Skin epidermis (tissue), 12 donors: ENCODE measurements at regions not wholly inside any gene's neighbourhood (a gene's known extent, or its start where the extent isn't known, plus 50 kb on each side); places are given as distances from the start of the nearest gene placed in this dataset.
"Not testable (repeated sequence)": the region's sequence is repeated elsewhere in the genome, so short reads cannot be mapped to it uniquely, and the experiment has no call there.

Source experiments
- H3K27ac ChIP-seq, 21 experiments: fragments of 200-600 bp; sonication (generic) in 11 of 21; one replicate each; pipeline ENCODE4 v1.5.0; 2020; ENCODE audit warnings: mild to moderate bottlenecking in 3 of 21, inconsistent platforms in 2 of 21, moderate library complexity in 2 of 21
- H3K4me3 ChIP-seq, 7 experiments: fragments of 200-600 bp; sonication (generic) in 2 of 7; one replicate each; pipeline ENCODE4 v1.5.0; 2020; ENCODE audit warnings: inconsistent platforms in 2 of 7, mild to moderate bottlenecking in 2 of 7, moderate library complexity in 1 of 7

GRCh38 chr19:28541602-28542393, 671.2 kb downstream of the UQCRFS1 start:
- H3K4me3 ChIP-seq = no peak overlapping the region
- no peak overlapping the region for H3K27ac ChIP-seq

- Histone ChIP-seq H3K4me3 (no peak overlapping the region), H3K27ac (no peak overlapping the region)
These were observed 671.9 kb downstream of the UQCRFS1 start for GRCh38 chr19:28541029-28541428.

DNA sequence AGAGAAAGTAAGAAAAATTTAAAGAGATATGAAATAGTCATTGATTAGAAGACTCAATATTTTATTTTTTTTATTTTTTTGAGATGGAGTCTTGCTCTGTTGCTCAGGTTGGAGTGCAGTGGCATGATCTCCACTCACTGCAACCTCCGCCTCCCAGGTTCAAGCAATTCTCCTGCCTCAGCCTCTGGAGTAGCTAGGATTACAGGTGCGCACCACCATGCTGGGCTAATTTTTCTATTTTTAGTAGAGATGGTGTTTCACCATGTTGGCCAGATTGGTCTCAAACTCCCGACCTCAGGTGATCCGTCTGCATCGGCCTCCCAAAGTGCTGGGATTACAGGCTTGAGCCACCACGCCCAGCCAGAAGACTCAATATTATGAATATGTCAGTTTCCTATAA, 672.6 kb downstream of the UQCRFS1 start:
- not testable (repeated sequence) for H3K27ac ChIP-seq, H3K4me3 ChIP-seq

- H3K27ac ChIP-seq = no peak overlapping the region
- no peak overlapping the region for H3K4me3 ChIP-seq
These were observed 673.2 kb downstream of the UQCRFS1 start for GRCh38 chr19:28539759-28540158.

DNA sequence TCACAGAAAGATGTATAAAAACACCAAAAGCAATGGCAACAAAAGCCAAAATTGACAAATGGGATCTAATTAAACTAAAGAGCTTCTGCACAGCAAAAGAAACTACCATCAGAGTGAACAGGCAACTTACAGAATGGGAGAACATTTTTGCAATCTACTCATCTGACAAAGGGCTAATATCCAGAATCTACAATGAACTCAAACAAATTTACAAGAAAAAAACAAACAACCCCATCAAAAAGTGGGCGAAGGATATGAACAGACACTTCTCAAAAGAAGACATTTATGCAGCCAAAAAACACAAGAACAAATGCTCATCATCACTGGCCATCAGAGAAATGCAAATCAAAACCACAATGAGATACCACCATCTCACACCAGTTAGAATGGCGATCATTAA, 674.4 kb downstream of the UQCRFS1 start:
- not testable (repeated sequence) for H3K4me3 ChIP-seq, H3K27ac ChIP-seq

DNA sequence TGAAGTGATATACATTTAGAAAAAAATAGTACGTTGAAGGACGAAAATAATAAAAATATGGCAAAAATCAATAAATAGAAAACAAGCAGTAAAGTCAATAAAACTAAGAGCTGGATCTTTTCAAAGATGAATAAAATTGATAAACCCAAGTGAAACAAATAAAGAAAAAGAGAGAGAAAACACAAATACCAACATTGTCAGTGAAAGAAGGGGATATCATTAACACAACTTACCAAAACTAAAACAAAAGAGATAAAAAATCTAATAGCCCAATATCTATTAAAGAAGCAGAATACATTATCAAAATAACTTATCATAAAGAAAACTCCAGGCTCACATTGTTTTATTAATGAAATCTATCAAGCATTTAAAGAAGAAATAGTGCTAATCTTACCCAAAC, 675.1 kb downstream of the UQCRFS1 start:
- H3K27ac ChIP-seq = no peak overlapping the region
- H3K4me3 ChIP-seq = no peak overlapping the region

DNA sequence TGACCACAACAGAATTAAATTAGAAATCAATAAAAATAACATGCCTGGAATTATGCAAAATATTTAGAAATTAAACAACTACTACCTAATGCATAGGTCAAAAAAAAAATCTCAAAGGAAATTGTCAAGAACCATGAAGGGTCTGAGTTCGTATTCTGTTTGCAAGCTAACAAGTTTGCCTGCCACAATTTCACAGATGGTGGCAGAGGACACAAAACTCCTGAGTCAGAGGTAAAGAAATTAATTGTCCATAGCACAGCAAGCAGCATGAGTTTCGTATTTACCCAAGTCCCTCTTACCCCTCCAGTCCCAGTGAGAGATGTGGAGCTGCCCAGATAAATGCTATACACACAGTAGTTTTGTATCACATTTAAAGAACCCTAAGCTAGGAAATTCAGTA, 675.9 kb downstream of the UQCRFS1 start:
- no peak overlapping the region for H3K27ac ChIP-seq
- H3K4me3 ChIP-seq = no peak overlapping the region

DNA sequence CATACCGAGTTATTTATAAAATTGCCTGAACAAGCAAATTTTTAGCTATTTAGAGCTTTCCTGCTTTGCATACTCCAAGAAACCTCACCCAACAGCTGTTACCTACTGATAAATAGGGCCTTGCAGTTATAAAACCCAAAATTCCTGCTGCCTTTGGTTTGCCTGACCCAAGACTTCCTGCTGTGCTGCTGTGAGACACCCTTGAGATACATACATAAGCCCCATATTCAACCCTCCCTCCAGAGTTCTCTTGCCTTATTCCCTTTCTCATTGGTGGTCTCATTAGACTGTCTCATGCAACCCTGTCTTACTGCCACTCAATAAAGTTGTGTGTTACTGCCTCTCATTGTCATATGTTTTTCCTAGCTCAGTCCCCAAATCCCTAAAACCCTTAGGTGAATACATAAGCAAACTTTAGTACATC, 677.6 kb downstream of the UQCRFS1 start:
- Histone ChIP-seq H3K27ac (no peak overlapping the region), H3K4me3 (no peak overlapping the region)

DNA sequence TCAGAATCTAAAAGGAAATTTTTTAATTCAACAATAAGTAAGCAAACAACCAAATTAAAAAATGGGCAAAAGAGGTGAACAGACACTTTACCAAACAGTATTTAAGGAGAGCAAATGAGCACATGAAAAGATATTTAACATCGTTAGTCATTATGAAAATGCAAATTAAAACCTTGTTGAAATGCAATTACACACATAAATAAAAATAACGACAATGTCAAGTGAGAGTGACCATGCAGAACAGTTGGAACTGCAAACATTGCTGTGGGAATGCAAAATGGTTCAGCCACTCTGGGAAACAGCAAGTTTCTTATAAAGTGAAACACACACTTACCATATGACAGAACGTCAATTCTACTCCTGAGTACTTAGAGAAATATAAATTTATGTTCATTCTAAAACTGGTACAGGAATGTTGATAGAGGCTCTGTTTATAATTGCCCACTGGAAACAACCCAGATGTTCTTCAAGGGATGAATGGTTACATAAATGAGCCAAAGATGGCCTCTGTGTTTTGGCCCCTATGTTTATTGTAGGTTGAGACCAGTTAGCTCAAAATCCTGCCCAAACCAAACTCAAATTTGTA, 678.1 kb downstream of the UQCRFS1 start:
- Histone ChIP-seq H3K4me3 (no peak overlapping the region), H3K27ac (no peak overlapping the region)

DNA sequence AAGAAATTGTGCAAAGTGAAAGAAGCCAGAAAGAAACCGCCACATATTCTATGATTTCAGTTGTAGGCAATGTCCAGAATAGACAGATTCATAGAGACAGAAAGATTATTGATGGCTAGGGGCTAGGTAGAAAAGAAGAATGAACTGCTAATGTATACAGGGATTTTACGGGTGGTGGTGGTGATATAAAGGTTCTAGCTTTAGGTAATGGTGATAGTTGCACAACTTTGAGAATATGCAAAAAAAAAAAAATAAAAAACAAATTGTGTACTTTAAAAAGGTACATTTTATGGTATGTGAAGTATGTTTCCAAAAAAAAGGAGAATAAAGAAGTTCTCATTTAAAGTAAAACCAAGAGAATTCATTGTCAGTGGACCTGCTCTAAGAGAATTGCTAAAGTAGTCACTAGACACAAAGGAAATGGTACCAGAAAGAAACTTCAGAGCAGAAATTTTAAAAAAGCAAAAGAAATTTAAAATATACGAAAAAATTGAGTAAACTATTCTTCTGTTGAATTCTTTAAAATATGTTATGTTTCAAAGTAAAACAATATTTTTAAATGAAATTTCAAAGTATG, 680.1 kb downstream of the UQCRFS1 start:
- Histone ChIP-seq H3K4me3 (no peak overlapping the region), H3K27ac (no peak overlapping the region)

- H3K4me3 ChIP-seq = no peak overlapping the region
These were observed 681.0 kb downstream of the UQCRFS1 start for GRCh38 chr19:28531979-28532378.

GRCh38 chr19:28530406-28531035, 682.4 kb downstream of the UQCRFS1 start:
- H3K27ac ChIP-seq = no peak overlapping the region
- H3K4me3 ChIP-seq = no peak overlapping the region

More at GRCh38 chr19:28531979-28532378, 681.0 kb downstream of the UQCRFS1 start:
- H3K27ac ChIP-seq = no peak overlapping the region

DNA sequence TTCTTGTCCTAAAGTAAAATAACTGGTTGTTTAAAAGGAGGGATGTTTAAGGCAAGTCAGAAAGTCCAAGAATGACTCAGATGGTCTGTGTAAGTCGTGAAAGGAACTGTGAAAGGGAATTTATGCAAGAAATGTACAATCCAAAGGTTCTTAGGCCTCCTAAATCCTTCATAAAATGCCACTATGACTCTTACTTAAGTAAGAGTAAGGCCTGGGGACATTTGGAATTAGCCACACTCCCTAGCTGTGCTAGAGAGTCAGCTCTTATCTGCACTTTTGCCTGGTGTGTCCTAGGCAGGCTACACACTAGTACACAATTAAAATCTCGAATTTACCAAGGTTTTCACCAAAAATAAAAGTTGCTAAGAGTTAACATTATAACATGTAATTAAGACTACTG, 686.9 kb downstream of the UQCRFS1 start:
- Histone ChIP-seq H3K4me3 (no peak overlapping the region), H3K27ac (no peak overlapping the region)

- H3K4me3 ChIP-seq = no peak overlapping the region
These were observed 689.3 kb downstream of the UQCRFS1 start for GRCh38 chr19:28523619-28524018.

GRCh38 chr19:28522545-28522922, 690.4 kb downstream of the UQCRFS1 start:
- no peak overlapping the region for H3K27ac ChIP-seq

More at GRCh38 chr19:28523619-28524018, 689.3 kb downstream of the UQCRFS1 start:
- no peak overlapping the region for H3K27ac ChIP-seq

DNA sequence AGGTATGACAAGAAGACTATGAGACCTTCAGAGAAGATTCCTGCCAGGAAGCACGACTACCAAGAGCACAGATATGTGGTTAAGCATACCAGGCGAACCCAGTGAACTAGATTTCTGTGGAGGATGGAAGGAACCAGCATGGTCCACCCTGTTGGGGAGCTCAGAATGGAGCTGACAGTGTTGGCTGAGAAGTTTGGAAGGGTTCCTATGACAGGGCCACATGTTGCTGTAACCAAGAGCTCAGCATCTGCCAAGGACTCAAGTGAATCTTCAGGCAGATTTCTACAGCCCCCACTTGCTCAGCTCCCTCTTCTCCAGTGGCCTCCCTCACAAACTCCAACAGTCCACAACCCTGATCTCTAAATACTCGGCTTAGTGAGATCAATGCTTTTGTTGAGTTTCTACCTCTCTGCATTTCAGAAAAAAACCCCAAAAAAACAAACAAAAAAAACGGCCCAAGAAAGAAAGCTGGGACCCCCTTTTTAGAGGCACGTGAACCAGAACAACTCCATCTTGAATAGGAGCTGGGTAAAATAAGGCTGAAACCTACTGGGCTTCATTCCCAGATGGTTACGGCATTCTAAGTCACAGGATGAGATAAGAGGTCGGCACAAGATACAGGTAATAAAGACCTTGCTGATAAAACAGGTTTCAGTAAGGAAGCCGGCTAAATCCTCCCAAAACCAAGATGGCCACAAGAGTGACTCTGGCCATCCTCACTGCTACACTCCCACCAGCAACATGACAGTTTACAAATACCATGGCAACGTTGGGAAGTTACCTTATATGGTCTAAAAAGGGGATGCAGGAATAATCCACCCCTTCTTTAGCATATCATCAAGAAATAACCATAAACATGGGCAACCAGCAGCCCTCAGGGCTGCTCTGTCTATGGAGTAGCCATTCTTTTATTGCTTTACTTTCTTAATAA, 691.1 kb downstream of the UQCRFS1 start:
- no peak overlapping the region for H3K4me3 ChIP-seq
- no peak overlapping the region for H3K27ac ChIP-seq

More at GRCh38 chr19:28522545-28522922, 690.4 kb downstream of the UQCRFS1 start:
- no peak overlapping the region for H3K4me3 ChIP-seq

- Histone ChIP-seq H3K4me3 (no peak overlapping the region), H3K27ac (no peak overlapping the region)
These were observed 691.9 kb downstream of the UQCRFS1 start for GRCh38 chr19:28520998-28521568.

DNA sequence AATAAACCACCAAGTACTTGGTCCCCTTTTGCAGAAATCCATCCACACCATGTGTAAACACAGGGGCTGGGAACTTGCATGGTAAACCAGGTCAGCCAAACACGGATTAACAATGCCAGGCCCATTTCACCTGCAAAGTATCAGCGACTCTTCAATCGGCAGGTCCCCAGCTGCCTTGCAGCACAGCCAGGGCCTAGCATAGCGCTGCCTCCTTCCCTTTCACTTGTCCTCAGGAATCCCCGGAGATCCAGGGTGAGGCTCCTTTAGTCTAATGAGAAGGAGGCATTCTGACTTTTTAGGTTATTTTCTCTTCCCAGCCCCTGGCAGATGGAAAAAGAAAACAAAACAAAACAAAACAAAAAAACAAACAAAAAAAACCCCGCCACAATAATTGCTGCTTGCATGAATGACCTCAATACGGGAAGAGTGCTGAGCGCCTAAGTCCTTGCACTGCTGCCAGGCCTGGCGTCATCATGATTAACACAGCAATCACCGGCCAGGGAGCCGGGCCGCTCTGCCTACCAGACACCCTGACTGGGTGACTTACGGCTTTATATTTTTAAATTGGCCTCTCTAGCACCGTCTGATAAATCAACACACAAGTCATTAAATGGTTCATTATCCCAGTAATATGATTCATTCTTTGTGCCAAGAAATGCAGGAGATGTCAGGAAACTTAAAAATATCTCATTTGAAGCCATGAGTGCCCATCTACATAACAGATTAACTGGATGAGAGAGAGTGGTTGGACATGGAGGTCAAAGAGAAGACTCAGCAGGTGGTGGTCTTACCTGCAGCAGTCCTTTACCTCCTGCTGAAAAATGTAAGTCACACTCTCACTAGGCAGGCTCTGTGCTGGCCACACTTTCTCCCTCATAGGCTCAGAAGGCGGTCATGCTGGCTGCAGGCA, 692.7 kb downstream of the UQCRFS1 start:
- Histone ChIP-seq H3K4me3 (no peak overlapping the region), H3K27ac (no peak overlapping the region)
